A673 (cell line): ENCODE measurements at regions not wholly inside any gene's neighbourhood (a gene's known extent, or its start where the extent isn't known, plus 50 kb on each side); places are given as distances from the start of the nearest gene placed in this dataset.

Experiments
- EZH2 ChIP-seq: fragments of 200-600 bp; sonication (generic); IDR thresholded peaks from 2 replicates; pipeline ENCODE4 v1.6.1; 2017; ENCODE audit warnings: borderline replicate concordance, low read depth, mild to moderate bottlenecking, mixed read lengths, antibody characterized with exemption, low read length; ENCODE audit not compliant: poor library complexity, severe bottlenecking
- TF ChIP-seq, protein P1 (sequence below): fragments of 300-800, 200-600 bp; sonication (generic); conservative IDR thresholded peaks from 2 replicates; pipeline ENCODE4 v1.5.1; 2017; ENCODE audit warnings: low read depth, mild to moderate bottlenecking, antibody characterized with exemption, low read length, moderate library complexity, mixed read lengths

GRCh38 chr6:164419099-164419498 lies 890.3 kb downstream of the C6orf118 start:
- TF ChIP-seq, protein P1, sequence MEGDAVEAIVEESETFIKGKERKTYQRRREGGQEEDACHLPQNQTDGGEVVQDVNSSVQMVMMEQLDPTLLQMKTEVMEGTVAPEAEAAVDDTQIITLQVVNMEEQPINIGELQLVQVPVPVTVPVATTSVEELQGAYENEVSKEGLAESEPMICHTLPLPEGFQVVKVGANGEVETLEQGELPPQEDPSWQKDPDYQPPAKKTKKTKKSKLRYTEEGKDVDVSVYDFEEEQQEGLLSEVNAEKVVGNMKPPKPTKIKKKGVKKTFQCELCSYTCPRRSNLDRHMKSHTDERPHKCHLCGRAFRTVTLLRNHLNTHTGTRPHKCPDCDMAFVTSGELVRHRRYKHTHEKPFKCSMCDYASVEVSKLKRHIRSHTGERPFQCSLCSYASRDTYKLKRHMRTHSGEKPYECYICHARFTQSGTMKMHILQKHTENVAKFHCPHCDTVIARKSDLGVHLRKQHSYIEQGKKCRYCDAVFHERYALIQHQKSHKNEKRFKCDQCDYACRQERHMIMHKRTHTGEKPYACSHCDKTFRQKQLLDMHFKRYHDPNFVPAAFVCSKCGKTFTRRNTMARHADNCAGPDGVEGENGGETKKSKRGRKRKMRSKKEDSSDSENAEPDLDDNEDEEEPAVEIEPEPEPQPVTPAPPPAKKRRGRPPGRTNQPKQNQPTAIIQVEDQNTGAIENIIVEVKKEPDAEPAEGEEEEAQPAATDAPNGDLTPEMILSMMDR, result no peak
- TF ChIP-seq EZH2, result no peak
